Choroid plexus epithelial cell (primary cell): ENCODE measurements at regions not wholly inside any gene's neighbourhood (a gene's known extent, or its start where the extent isn't known, plus 50 kb on each side); places are given as distances from the start of the nearest gene placed in this dataset.
"Not testable (repeated sequence)": the region's sequence is repeated elsewhere in the genome, so short reads cannot be mapped to it uniquely, and the experiment has no call there.

Source experiments
- DNase-seq: peaks from one replicate; pipeline ENCODE4 v3.0.0-alpha.2; 2010; ENCODE audit warnings: low read depth
- H3K4me3 ChIP-seq: 2 replicates; pipeline ENCODE4 v1.5.1; 2011; ENCODE audit warnings: low read depth, mild to moderate bottlenecking, control low read depth, low read length, moderate library complexity
- CTCF ChIP-seq: conservative IDR thresholded peaks from 2 replicates; pipeline ENCODE4 v1.5.1; 2011; ENCODE audit warnings: low read depth, mild to moderate bottlenecking, control low read depth, inconsistent platforms, low read length, moderate library complexity

- TF ChIP-seq CTCF: no peak
- H3K4me3 ChIP-seq: no peak overlapping the region
- DNase-seq: no peak
Observed at GRCh38 chr3:31096661-31097395, 202.4 kb upstream of the GADL1 start.

- H3K4me3 ChIP-seq: no peak overlapping the region
- TF ChIP-seq CTCF: no peak
- no peak for DNase-seq
Observed at GRCh38 chr3:31100519-31100918, 206.1 kb upstream of the GADL1 start.

GRCh38 chr3:31101285-31101684, 206.8 kb upstream of the GADL1 start:
- not testable (repeated sequence) for H3K4me3 ChIP-seq, DNase-seq

GRCh38 chr3:31102196-31102879, 207.9 kb upstream of the GADL1 start:
- no peak overlapping the region for H3K4me3 ChIP-seq
- DNase-seq: no peak
- no peak for TF ChIP-seq CTCF

- DNase-seq: no peak
- H3K4me3 ChIP-seq: no peak overlapping the region
- TF ChIP-seq CTCF: no peak
Observed at GRCh38 chr3:31103181-31103580, 208.7 kb upstream of the GADL1 start.

- TF ChIP-seq CTCF: no peak
- no peak overlapping the region for H3K4me3 ChIP-seq
- no peak for DNase-seq
Observed at GRCh38 chr3:31103623-31104180, 209.2 kb upstream of the GADL1 start.

- H3K4me3 ChIP-seq: no peak overlapping the region
- TF ChIP-seq CTCF: no peak
- DNase-seq: no peak
Observed at GRCh38 chr3:31105011-31105410, 210.6 kb upstream of the GADL1 start.
